AG10803 (cell line): ENCODE measurements at regions not wholly inside any gene's neighbourhood (a gene's known extent, or its start where the extent isn't known, plus 50 kb on each side); places are given as distances from the start of the nearest gene placed in this dataset.

Experiments
- DNase-seq: peaks from one replicate; pipeline ENCODE4 v3.0.0; 2010; ENCODE audit warnings: low read depth
- H3K4me3 ChIP-seq: 2 replicates; pipeline ENCODE4 v1.5.1; 2011; ENCODE audit warnings: mild to moderate bottlenecking, low read length, control low read depth
- TF ChIP-seq, protein P1 (sequence below): conservative IDR thresholded peaks from 2 replicates; pipeline ENCODE4 v1.5.1; 2011; ENCODE audit warnings: mild to moderate bottlenecking, low read length, control low read depth, inconsistent platforms

GRCh38 chr6:141685416-141685815 is 447.3 kb upstream of the GJE1 start:
- no peak overlapping the region for H3K4me3 ChIP-seq
- TF ChIP-seq, protein P1, sequence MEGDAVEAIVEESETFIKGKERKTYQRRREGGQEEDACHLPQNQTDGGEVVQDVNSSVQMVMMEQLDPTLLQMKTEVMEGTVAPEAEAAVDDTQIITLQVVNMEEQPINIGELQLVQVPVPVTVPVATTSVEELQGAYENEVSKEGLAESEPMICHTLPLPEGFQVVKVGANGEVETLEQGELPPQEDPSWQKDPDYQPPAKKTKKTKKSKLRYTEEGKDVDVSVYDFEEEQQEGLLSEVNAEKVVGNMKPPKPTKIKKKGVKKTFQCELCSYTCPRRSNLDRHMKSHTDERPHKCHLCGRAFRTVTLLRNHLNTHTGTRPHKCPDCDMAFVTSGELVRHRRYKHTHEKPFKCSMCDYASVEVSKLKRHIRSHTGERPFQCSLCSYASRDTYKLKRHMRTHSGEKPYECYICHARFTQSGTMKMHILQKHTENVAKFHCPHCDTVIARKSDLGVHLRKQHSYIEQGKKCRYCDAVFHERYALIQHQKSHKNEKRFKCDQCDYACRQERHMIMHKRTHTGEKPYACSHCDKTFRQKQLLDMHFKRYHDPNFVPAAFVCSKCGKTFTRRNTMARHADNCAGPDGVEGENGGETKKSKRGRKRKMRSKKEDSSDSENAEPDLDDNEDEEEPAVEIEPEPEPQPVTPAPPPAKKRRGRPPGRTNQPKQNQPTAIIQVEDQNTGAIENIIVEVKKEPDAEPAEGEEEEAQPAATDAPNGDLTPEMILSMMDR: no peak
- DNase-seq: peak; percentile 12

DNA sequence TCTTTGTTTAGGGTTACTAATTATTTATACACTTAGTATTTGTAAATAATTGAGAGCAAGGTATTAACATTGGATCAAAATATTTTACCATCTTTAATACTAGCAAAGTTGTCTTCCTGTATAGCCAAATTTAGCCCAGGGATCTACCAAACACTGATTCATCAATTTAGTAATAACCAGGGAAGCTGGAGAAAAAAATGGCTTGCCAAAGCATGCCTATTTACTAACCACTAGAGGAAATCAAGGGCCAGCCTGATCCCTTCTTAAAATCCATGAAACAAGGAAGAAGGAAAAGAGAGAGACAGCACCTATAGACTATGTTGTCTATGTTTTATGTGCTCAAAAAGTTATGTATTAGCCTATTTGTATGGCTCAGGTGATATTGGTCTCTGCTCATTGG is 450.3 kb upstream of the GJE1 start:
- H3K4me3 ChIP-seq: no peak overlapping the region
- TF ChIP-seq, protein P1: no peak; the same call in 1 of the 2 replicates
- peak; percentile 17 for DNase-seq

- DNase-seq: peak; percentile 45
- H3K4me3 ChIP-seq: no peak overlapping the region
- TF ChIP-seq, protein P1: peak; percentile 77
Measured at GRCh38 chr6:141677598-141678211, 455.0 kb upstream of the GJE1 start.

GRCh38 chr6:141675957-141676356 is 456.8 kb upstream of the GJE1 start:
- peak; percentile 26 for DNase-seq

DNA sequence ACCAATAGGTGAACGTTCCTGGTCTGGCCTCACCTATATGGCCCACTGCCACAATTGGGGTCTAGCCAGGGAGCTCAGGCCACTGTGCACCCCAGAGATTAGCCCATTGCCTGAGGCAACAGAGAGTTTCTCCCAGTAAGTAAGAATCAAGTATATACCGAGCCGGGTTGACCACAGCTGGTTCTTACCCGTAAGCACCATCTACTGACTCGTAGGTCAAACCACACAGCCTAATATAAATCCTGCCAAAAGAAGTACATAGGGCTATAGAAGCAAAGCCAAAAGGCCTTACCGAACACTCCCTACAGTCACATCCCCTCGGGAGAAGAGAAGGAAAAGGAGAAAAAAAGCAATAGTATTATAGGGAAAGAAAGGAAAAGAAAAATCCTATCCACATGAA is 463.6 kb upstream of the GJE1 start:
- H3K4me3 ChIP-seq: no peak overlapping the region
- no peak for DNase-seq
- TF ChIP-seq, protein P1: no peak

More at GRCh38 chr6:141675957-141676356, 456.8 kb upstream of the GJE1 start:
- TF ChIP-seq, protein P1: peak; percentile 52
- H3K4me3 ChIP-seq: no peak overlapping the region

DNA sequence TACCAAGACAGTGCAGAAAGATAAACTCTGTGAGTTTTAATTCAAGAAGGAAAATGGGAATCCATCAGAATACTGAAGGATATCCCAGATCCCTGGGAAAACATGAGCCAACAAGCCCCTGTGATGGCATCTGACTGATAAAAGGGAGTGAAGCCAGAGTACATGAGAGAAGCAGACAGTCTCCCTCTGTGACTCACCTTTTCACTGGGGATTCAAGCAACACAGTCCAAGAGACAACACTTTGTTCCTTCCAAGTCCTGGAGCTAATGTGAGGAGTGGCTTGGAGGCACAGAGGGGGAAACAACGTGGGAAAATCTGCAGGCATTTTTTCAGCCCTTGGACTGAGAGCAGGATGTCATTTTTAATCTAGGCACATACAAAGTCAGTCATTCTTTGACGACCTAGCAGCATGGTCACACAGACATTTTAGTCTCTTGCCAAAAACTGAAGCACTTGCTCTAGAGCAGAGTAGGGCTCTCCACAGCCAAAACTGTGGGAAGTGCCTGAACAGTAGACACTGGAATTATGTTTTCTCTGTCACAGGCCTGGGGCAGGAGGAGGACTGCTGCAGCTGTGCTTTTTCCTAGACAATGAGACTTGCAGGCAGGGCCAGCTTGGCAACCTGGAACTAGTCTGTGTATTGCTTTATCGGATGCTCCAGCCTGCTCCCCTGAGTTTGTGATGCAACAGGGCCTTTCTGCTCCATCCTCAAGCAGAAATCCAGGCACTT is 465.0 kb upstream of the GJE1 start:
- DNase-seq: peak; percentile 18
- TF ChIP-seq, protein P1: no peak
- H3K4me3 ChIP-seq: no peak overlapping the region

DNA sequence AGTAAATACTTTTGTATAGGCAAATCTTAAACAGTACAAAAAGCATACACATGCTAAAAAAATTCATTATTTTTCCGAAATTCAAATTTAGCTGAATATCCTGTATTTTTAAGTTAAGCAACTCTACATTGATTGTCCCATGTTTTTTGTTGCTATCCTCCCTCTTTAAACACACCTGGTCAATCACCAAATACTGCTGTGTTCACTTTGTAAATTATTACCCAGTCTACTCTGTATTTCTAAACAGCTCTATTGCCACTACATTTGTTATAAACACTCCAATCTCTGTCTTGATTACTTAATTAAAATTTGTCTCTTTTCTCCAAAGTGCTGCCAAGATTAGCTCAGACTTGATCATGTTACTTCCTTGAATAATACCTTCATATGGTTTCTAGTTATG is 466.5 kb upstream of the GJE1 start:
- DNase-seq: no peak
- TF ChIP-seq, protein P1: no peak
- H3K4me3 ChIP-seq: no peak overlapping the region
